ENCODE measurements at regions not wholly inside any gene's neighbourhood (a gene's known extent, or its start where the extent isn't known, plus 50 kb on each side); places are given as distances from the start of the nearest gene placed in this dataset.

DNA sequence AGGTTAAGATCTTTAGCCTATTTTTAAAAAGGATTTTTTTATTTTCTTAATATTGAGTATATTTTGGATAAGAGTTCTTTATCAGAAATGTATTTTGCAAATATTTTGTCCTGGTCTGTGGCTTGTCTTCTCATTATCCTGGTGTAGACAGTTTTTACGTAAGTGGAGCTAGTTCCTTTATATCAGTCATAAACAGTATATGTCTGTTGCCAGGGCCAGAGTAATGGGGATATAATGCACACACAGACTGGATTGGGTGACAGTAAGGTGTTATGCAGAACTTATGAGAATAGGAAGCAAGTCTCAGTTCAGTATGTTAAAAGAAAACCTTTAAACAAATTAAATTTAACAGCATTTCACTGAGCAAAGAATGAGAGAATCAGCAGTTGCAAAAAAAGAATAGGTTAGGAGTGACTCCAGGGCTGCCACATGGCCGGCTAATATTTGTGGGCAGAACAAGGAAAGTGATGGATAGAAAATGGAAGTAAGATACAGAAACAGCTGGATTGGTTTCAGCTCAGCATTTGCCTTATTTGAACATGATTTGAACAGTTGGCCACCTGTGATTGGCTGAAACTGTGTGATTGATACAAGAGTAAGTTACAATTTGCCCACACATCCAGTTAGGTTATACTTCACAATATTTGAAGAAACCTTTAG lies 61.1 kb upstream of the ZNG1B start:
- no peak for TF ChIP-seq CTCF (IDR thresholded peaks at IDR 0.05)
- no peak for TF ChIP-seq POLR2A (IDR thresholded peaks at IDR 0.05)

Measured in esophagus squamous epithelium (tissue), 4 donors.